ENCODE measurements at regions not wholly inside any gene's neighbourhood (a gene's known extent, or its start where the extent isn't known, plus 50 kb on each side); places are given as distances from the start of the nearest gene placed in this dataset.

DNA sequence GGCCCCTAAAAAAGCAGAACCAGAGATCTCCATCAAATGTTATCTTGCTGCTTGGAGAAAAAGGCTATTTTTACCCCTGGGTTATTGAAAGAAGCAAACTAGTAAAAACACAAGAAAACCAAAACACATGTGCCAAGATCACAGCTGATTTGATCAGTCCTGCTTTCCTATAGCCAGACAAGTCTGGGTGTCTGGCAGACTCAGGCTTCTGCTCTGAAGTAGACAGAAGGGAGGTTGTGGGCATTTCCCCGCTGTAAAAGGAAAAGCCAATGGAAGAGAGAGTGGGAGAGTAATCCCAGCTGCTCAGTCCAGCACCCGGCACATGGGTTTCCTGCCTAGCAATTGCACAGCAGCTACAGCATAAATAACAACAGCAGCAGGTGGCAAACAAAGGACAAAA lies 177.9 kb downstream of the PHLDA1 start:
- no peak for DNase-seq
- no peaks in the 10 kb centered on the region for H3K36me3 Mint-ChIP-seq (ENCODE audit: low read depth)
- no peaks in the 10 kb centered on the region for H3K4me1 Mint-ChIP-seq (ENCODE audit: low read depth)
- no peak overlapping the region for H3K27ac Mint-ChIP-seq
- CTCF ChIA-PET = no interaction called here
- intact Hi-C loops (cut with micrococcal nuclease) = no loop called here
- no peaks in the 10 kb centered on the region for H3K9me3 Mint-ChIP-seq
- H3K4me3 Mint-ChIP-seq = no peak overlapping the region
- H3K27me3 Mint-ChIP-seq (ENCODE audit: low read depth) = peaks cover 20% of the 10 kb centered on the region

DNA sequence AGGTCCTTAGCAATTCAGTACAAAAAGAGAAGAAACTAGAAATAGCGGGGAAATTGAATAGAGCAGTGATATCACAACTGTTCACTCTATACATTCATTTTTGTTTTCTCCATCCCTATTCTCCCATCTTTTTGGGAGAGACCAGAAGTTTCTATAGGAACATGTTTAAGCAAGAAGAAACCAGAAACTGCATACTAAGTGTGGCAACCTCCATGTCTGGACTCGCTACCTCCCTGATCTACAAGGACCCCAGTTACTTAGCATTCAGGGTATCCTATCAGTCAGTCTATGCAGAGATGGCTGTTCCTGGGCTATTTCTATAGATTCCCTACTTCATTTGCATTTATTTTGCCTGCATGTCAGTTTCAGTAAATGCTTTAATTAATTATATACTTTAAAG lies 178.6 kb downstream of the PHLDA1 start:
- no peaks in the 10 kb centered on the region for H3K36me3 Mint-ChIP-seq (ENCODE audit: low read depth)
- no peaks in the 10 kb centered on the region for H3K4me1 Mint-ChIP-seq (ENCODE audit: low read depth)
- CTCF ChIA-PET = no interaction called here
- H3K27ac Mint-ChIP-seq = no peak overlapping the region
- H3K9me3 Mint-ChIP-seq = no peaks in the 10 kb centered on the region
- H3K27me3 Mint-ChIP-seq (ENCODE audit: low read depth) = peaks cover 20% of the 10 kb centered on the region
- no peak overlapping the region for H3K4me3 Mint-ChIP-seq
- no peak for DNase-seq
- intact Hi-C loops (cut with micrococcal nuclease) = no loop called here

DNA sequence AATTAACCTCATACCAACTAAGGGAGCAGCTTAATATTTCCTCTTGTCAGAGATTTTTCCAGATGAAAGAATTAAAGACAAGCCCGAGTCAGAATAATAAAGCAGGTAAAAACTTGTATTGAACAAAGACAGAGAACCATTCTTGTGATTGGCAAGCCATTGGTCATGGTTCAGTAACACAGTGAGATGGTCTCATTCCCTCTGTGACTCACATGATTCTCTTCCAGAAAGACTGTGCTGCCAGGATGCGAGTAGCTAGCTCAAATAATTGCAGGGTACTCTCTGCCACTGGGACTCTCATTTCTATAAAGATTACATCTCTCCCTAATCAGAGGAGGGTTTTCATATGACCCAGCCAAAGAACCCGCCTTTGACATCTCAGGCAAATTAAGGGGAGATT lies 179.4 kb downstream of the PHLDA1 start:
- Mint-ChIP-seq H3K27me3 (ENCODE audit: low read depth) (peaks cover 20% of the 10 kb centered on the region), H3K9me3 (no peaks in the 10 kb centered on the region), H3K4me3 (no peak overlapping the region), H3K4me1 (ENCODE audit: low read depth) (no peaks in the 10 kb centered on the region), H3K36me3 (ENCODE audit: low read depth) (no peaks in the 10 kb centered on the region), H3K27ac (no peak overlapping the region)
- no peak for DNase-seq
- intact Hi-C loops (cut with micrococcal nuclease) = no loop called here
- CTCF ChIA-PET = no interaction called here

DNA sequence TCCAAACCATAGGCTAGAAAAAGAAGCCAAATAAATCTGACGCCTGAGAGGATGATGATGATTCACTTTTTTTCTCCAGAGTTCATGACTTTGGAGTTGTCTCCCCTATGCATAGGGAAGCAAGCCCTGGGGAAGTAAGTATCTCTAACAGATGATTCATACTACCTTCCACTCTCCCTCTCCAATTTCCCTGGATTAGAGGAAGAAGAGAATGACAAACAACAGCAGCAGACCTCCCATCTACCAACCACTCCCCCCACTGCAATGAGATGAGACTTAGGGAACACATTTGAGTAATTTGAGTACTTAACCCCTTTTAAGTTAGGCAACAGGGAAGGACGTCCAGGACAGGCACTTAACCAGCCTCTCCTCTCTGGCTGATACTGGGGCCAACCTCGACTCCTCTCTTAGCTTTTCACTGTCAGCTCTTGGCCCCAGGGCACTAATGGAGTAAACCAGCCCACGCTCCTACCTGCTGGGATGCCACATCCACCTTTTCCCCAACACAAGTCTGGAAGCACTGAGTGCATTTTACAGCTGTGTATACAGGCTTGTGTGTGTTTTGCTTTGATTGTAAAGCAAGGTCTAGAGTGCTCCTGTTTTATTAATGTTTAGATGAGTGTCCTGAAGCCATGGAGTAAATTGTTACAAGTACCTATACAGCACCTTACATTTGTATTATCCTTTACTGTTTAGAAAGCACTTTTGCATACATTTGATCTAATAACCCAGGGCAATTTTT lies 180.7 kb downstream of the PHLDA1 start:
- Mint-ChIP-seq H3K4me3 (no peak overlapping the region), H3K9me3 (peaks cover 5% of the 10 kb centered on the region), H3K4me1 (ENCODE audit: low read depth) (no peaks in the 10 kb centered on the region), H3K36me3 (ENCODE audit: low read depth) (no peaks in the 10 kb centered on the region), H3K27ac (no peak overlapping the region), H3K27me3 (ENCODE audit: low read depth) (peaks cover 20% of the 10 kb centered on the region)
- DNase-seq = no peak
- intact Hi-C loops (cut with micrococcal nuclease) = no loop called here
- CTCF ChIA-PET = interaction anchor here (0.6 kb wide), 1 partner anchor 97 kb away, joined by 4 read pairs; no protein-coding TSS in a partner anchor

DNA sequence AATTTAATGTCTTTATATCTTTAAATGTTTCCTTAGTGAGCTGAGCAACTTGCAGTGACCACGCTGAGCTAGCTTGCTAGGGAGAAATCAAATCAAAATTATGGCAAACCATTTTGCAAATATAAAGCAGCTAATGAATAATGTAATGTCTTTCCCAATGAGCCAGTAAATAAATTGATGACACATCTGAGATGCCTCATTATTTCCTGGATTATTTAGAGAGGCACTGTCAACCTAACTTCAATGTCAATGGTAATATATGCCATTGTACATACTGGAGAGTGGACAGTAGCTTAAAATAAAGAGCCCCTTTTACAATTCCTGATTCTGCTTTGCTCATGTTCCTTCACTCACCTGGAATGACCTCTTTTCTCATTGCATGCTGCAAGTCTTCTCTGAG lies 182.6 kb downstream of the PHLDA1 start:
- intact Hi-C loops (cut with micrococcal nuclease) = no loop called here
- Mint-ChIP-seq H3K9me3 (peaks cover 5% of the 10 kb centered on the region), H3K36me3 (ENCODE audit: low read depth) (no peaks in the 10 kb centered on the region), H3K27ac (no peak overlapping the region), H3K4me3 (no peak overlapping the region), H3K27me3 (ENCODE audit: low read depth) (peaks cover 14% of the 10 kb centered on the region), H3K4me1 (ENCODE audit: low read depth) (no peaks in the 10 kb centered on the region)
- DNase-seq = no peak
- CTCF ChIA-PET = no interaction called here

DNA sequence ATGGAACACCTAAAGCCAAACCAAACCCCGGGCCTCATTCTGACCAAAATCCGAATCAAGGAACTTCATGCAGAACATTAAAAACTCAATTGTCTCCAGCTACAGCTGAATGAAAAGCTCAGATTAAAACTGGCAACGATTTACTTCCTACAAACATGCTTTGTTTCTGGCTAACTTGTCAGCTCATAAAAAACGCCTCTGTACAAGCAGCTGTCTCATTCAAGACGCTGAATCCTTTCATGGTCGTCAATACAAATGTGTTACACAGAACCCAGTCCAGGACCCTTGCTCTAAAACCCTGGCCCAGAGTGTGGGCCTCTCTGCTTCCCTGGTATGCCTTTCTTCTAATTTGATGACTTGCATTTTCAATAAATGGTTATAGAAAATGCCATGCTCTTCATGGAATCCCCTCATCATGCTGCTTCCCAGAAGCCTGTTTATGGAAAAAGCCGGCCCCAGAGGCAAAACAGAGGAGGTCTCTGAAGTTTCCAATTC lies 183.1 kb downstream of the PHLDA1 start:
- no peaks in the 10 kb centered on the region for H3K36me3 Mint-ChIP-seq (ENCODE audit: low read depth)
- H3K4me1 Mint-ChIP-seq (ENCODE audit: low read depth) = no peaks in the 10 kb centered on the region
- peaks cover 11% of the 10 kb centered on the region for H3K27me3 Mint-ChIP-seq (ENCODE audit: low read depth)
- peaks cover 5% of the 10 kb centered on the region for H3K9me3 Mint-ChIP-seq
- H3K4me3 Mint-ChIP-seq = no peak overlapping the region
- DNase-seq = no peak
- intact Hi-C loops (cut with micrococcal nuclease) = no loop called here
- CTCF ChIA-PET = interaction anchor here (0.7 kb wide), 1 partner anchor 210 kb away, joined by 3 read pairs; no protein-coding TSS in a partner anchor
- H3K27ac Mint-ChIP-seq = no peak overlapping the region

DNA sequence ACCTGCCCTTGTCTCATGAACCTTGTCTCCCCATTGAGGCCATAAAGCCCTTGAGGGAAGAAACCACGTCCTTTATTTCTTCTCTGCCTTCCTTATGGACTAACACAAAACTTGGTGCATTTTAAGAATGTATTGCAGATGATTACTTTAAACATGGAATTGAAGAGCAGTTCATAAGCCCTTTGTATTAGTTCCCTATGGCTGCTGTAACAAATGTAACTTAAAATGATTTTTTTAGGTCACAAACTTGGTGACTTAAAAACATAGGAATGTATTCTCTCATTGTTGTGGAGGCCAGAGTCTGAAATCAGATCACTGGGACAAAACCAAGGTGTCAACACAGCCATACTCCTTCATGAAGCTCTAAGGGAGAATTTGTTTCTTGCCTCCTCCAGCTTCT lies 185.5 kb downstream of the PHLDA1 start:
- H3K27me3 Mint-ChIP-seq (ENCODE audit: low read depth) = peaks cover 4% of the 10 kb centered on the region
- no peaks in the 10 kb centered on the region for H3K4me1 Mint-ChIP-seq (ENCODE audit: low read depth)
- intact Hi-C loops (cut with micrococcal nuclease) = no loop called here
- DNase-seq = no peak
- no peaks in the 10 kb centered on the region for H3K36me3 Mint-ChIP-seq (ENCODE audit: low read depth)
- no peak overlapping the region for H3K4me3 Mint-ChIP-seq
- peaks cover 5% of the 10 kb centered on the region for H3K9me3 Mint-ChIP-seq
- no peak overlapping the region for H3K27ac Mint-ChIP-seq
- CTCF ChIA-PET = no interaction called here

DNA sequence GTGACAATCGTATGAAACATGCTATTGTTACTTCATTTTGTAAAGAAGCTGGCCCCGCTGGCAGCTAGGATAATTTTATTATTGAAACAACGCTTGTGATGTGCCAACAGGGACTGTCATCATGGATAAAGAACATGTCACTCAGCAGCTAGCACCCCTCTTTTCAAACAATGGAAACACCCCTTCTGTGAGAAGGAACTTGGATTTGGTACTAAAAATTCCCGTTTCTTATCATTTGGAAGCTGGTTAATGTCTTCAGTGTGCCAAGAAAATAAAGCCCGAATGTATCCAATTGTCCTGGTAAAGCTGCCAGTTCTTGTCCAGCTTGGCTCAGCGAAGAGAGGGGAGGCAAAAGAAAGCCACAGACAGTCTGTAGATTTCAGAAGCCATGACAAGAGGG lies 186.6 kb downstream of the PHLDA1 start:
- peaks cover 8% of the 10 kb centered on the region for H3K27me3 Mint-ChIP-seq (ENCODE audit: low read depth)
- H3K4me1 Mint-ChIP-seq (ENCODE audit: low read depth) = no peaks in the 10 kb centered on the region
- no peak for DNase-seq
- no peaks in the 10 kb centered on the region for H3K36me3 Mint-ChIP-seq (ENCODE audit: low read depth)
- H3K27ac Mint-ChIP-seq = no peak overlapping the region
- intact Hi-C loops (cut with micrococcal nuclease) = no loop called here
- H3K9me3 Mint-ChIP-seq = peaks cover 5% of the 10 kb centered on the region
- H3K4me3 Mint-ChIP-seq = no peak overlapping the region
- CTCF ChIA-PET = interaction anchor here (0.7 to 0.9 kb wide), 2 partner anchors 9 to 39 kb away, joined by 3 read pairs; no protein-coding TSS in a partner anchor

DNA sequence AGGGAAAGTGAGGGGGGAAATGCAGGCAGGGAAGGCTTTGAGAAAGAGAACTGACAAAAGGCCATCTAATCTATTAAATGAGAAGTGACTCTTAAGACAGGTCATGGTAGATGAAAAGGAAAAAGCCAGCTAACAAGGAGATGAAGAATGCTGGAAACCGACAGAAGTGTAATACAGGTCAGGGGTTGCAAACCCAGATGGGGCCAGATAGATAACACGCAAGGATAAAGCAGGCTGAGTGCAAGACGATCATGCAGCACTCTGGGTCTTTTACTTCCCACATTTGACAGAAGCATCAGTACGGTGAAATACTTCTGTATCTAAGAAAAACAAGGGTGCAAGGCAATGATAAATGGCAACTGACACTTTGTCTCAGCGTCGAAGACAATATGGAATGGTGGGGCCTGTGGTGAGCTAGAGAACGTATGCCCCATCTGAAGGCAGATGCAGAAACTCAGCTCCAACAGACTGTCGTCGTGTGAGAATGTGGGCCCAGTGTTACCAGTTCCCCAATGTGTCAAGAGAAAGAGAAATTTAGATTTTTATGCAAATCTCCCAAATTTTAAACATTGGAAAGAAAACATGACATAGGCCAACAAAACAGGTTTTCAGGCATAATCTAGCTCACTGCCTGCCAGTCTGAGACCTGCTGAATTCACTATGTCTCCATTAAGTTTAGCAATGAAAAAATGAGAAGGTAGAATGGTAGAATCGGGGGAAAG lies 187.4 kb downstream of the PHLDA1 start:
- Mint-ChIP-seq H3K27me3 (ENCODE audit: low read depth) (peaks cover 8% of the 10 kb centered on the region), H3K4me3 (no peak overlapping the region), H3K9me3 (peaks cover 5% of the 10 kb centered on the region), H3K36me3 (ENCODE audit: low read depth) (no peaks in the 10 kb centered on the region), H3K4me1 (ENCODE audit: low read depth) (no peaks in the 10 kb centered on the region), H3K27ac (no peak overlapping the region)
- intact Hi-C loops (cut with micrococcal nuclease) = no loop called here
- CTCF ChIA-PET = no interaction called here
- no peak for DNase-seq

DNA sequence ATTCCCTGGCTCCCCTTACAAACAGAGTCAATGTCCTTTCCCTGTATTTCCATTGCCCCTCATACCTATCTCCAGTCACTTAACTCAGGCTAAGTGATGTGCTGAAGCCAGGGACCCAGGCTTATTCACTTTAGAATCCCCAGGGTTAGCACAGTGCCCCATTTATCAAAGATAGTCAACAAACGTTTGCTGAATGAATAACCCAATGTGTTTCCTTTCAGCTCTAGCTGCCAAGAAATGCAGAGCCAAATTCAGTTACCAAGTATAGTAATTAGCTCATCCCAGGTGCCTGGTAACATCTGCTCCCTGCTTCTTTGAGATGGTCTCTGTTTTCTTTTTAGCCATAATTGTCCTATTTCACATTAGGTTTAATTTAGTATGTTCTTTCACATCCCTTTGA lies 189.5 kb downstream of the PHLDA1 start:
- Mint-ChIP-seq H3K4me1 (ENCODE audit: low read depth) (peaks cover 4% of the 10 kb centered on the region), H3K9me3 (peaks cover 5% of the 10 kb centered on the region), H3K36me3 (ENCODE audit: low read depth) (no peaks in the 10 kb centered on the region), H3K27me3 (ENCODE audit: low read depth) (peaks cover 8% of the 10 kb centered on the region), H3K27ac (no peak overlapping the region), H3K4me3 (no peak overlapping the region)
- intact Hi-C loops (cut with micrococcal nuclease) = no loop called here
- no peak for DNase-seq
- CTCF ChIA-PET = interaction anchor here (0.5 to 0.6 kb wide), 2 partner anchors 122 to 268 kb away, joined by 5 read pairs; no protein-coding TSS in a partner anchor

DNA sequence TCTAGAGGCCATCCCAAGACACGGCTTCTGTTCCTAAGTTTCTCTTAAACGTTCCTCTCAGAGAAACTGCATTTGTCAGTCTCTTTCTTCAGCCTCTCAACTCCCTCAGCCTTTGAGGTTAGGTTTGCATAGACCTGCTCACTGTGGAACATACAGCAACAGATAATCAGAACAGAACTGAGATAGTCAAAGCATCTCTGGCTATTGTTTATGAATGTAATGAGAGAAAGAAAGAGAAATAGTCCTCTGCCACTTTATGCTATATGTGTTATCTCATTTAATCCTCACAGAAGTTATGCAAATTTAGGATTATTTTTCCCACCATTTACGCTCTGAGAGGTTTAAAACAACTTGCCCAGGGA lies 190.6 kb downstream of the PHLDA1 start:
- no peak for DNase-seq
- intact Hi-C loops (cut with micrococcal nuclease) = no loop called here
- Mint-ChIP-seq H3K9me3 (peaks cover 1% of the 10 kb centered on the region), H3K36me3 (ENCODE audit: low read depth) (no peaks in the 10 kb centered on the region), H3K27ac (no peak overlapping the region), H3K27me3 (ENCODE audit: low read depth) (peaks cover 8% of the 10 kb centered on the region), H3K4me1 (ENCODE audit: low read depth) (peaks cover 4% of the 10 kb centered on the region), H3K4me3 (no peak overlapping the region)
- CTCF ChIA-PET = no interaction called here

DNA sequence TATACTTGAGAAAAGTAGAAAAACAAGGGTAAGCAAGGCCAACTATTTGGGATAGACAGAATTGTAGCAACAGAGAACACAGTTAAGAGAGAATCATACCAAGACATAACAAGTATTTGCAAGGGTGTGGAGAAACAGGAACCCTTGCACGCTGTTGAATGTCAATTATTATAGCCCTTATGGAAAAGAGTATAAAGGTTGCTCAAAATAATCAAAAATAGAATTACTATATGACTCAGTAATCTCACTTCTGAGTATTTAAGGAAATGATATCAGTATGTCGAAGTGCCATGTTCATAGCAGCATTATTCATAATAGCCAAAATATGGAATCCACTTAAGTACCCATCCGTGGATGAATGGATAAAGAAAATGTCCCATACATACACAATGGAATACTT lies 193.3 kb downstream of the PHLDA1 start:
- Mint-ChIP-seq H3K27ac (no peak overlapping the region), H3K4me3 (no peak overlapping the region), H3K9me3 (no peaks in the 10 kb centered on the region), H3K36me3 (ENCODE audit: low read depth) (no peaks in the 10 kb centered on the region), H3K4me1 (ENCODE audit: low read depth) (peaks cover 4% of the 10 kb centered on the region), H3K27me3 (ENCODE audit: low read depth) (peaks cover 13% of the 10 kb centered on the region)
- intact Hi-C loops (cut with micrococcal nuclease) = no loop called here
- DNase-seq = no peak
- CTCF ChIA-PET = interaction anchor here (0.5 kb wide), 1 partner anchor 315 kb away, joined by 3 read pairs; no protein-coding TSS in a partner anchor

DNA sequence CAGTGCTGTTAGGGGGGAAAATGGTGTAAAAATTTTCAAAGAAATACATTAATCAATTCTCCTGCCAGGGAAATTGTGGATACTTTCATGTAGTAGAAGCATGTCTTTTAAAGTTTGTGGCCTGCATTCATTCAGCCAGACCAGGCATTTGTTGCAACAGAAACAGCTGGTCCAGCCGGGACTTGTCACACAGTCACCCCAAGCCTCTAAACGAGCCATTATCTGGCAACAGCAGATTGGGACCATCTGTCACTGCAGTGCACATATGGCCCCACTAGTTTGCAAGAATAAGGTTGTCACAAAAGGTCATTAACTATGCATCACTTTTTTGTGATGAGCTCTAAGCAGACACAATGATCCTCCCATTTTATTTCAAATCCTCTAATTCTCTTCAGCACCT lies 193.9 kb downstream of the PHLDA1 start:
- no peak for DNase-seq
- peaks cover 16% of the 10 kb centered on the region for H3K27me3 Mint-ChIP-seq (ENCODE audit: low read depth)
- H3K9me3 Mint-ChIP-seq = no peaks in the 10 kb centered on the region
- H3K36me3 Mint-ChIP-seq (ENCODE audit: low read depth) = no peaks in the 10 kb centered on the region
- CTCF ChIA-PET = interaction anchor here (0.5 kb wide), 1 partner anchor 315 kb away, joined by 3 read pairs; no protein-coding TSS in a partner anchor
- intact Hi-C loops (cut with micrococcal nuclease) = no loop called here
- peaks cover 4% of the 10 kb centered on the region for H3K4me1 Mint-ChIP-seq (ENCODE audit: low read depth)
- H3K27ac Mint-ChIP-seq = no peak overlapping the region
- H3K4me3 Mint-ChIP-seq = no peak overlapping the region
